ENCODE measurements at regions not wholly inside any gene's neighbourhood (a gene's known extent, or its start where the extent isn't known, plus 50 kb on each side); places are given as distances from the start of the nearest gene placed in this dataset.
"Not testable (repeated sequence)": the region's sequence is repeated elsewhere in the genome, so short reads cannot be mapped to it uniquely, and the experiment has no call there.

DNA sequence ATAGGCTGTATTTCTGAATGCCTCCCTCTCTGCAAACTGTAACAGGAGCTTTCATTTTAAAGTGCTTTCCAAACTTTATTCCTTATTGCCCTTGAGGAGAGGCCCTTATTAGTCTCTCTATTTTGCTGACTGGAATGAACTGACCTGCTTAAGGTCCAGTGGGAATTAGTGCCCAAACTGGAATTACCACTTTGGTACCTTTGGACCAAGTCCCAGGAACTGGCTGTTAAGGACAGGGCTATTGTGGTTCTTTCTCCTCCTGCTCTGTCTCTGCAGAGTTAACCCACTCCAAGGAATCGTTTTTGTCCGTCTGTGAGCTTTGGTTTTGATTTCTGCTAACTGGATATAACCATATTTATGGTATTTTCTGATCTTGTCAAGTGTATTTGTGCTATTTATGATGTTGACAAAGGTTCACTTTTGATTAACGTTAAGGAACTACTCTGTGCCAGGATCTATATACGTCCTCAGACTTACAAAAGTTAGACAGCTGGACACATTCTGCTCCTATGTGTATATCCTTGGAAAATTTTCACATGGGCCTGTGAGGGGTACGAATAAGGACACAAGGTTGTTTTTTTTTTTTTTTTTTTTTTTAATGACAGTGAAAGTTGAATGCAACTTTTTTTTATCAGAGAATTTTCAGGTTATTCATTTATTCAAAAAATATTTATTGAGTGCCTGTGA lies 189.1 kb upstream of the ANKRD55 start:
- DNase-seq (ENCODE audit: low read depth in 2 of 2), result no peak

DNA sequence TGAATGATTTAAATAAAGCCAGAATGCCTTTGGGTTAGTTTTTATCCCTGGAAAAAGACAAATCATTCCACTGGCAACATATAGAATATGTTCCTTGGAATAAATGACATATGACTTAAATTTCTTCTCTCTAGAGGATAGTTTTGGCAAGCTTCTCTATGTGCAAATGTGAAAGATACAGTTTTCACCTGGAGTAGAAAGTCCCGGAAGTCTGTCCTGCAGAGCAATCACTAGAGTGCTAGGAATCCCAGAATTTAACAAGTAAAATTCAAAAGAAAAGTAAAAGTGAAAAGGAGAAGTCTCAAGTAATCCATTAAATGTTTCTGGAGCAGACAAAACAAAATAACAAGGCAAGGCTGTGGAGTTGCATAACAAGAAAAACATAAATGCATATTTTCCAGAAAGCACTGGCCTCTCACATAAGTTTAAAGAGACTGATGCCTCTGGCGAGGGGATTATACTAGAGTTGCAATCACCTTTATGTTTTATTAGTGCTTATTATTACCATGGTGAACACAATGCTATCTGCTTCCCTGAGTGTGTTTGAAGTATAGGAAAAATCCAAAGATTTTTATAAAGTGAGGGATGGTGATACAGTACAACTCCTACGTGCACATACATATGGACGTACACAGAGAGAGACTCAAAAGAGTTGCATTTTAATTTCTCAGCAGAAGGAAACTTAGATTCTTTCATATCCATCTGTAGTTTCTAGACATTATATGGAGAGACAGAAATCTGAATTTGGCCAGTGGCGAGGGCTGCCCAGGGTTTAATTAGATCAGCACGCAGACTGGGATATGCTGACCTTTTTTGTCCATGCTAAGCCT lies 188.3 kb upstream of the ANKRD55 start:
- no peak for DNase-seq (ENCODE audit: low read depth in 2 of 2)

DNA sequence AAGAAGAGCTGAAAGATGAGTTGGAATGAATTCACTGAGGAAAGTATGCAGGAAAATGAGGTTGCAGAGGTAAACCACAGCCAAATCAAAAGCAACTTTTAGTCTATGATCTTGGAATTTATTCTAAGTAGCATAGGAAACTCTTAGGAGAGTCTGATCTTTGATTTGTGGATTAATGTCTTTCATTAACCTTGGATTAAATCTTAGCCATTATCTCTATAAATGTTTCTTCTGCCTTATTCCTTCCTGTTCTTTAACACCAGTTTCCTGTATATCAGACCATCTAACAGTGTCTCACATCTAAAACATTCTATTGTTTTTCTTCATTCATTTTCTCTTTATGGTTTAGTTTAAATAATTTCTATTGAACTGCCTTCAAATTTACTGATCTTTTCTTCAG lies 187.2 kb upstream of the ANKRD55 start:
- DNase-seq (ENCODE audit: low read depth in 2 of 2), result no peak

DNA sequence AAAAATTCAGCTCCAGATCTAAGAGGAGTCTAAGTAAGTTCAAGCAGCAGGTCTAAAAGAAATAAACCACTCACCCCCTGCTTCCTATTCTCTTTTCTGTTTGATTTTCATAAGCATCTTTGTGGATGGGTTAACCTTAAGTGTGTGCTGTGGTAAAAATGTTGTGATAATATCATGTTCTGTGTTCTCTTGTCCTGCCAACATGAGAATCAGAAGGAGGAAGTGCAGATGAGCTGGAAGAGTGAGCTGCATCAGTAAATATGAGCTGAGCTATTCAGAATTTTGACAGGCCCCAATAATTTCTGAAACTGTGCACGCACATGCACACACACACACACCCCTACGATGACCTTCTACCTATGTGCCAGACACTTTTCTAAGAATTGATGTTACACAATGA lies 186.5 kb upstream of the ANKRD55 start:
- no peak for DNase-seq (ENCODE audit: low read depth in 2 of 2)

GRCh38 chr5:56415356-56415765 lies 182.2 kb upstream of the ANKRD55 start:
- DNase-seq (ENCODE audit: low read depth in 2 of 2), result no peak

DNA sequence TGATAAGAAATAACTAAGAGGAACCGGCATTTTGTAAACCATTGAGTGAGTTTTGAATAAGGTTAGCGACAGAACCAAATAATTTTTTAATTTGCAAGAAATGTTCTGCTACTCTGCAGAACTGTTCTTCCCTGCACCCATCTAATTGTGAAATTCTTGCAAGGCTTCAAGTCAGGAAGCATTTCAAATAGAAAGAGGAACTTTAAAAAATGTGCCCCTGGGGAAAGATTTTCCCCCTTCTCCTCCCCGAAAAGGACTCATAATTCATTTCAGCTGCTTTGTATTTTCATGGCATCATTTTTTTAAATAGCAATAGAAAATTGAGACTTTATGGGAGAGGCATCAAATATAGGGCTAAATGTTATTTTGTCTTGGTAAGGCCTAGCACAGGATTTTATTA lies 180.9 kb upstream of the ANKRD55 start:
- DNase-seq (ENCODE audit: low read depth in 2 of 2), result no peak

- no peak for DNase-seq (ENCODE audit: low read depth in 2 of 2)
These were observed 180.4 kb upstream of the ANKRD55 start for GRCh38 chr5:56413546-56413945.

DNA sequence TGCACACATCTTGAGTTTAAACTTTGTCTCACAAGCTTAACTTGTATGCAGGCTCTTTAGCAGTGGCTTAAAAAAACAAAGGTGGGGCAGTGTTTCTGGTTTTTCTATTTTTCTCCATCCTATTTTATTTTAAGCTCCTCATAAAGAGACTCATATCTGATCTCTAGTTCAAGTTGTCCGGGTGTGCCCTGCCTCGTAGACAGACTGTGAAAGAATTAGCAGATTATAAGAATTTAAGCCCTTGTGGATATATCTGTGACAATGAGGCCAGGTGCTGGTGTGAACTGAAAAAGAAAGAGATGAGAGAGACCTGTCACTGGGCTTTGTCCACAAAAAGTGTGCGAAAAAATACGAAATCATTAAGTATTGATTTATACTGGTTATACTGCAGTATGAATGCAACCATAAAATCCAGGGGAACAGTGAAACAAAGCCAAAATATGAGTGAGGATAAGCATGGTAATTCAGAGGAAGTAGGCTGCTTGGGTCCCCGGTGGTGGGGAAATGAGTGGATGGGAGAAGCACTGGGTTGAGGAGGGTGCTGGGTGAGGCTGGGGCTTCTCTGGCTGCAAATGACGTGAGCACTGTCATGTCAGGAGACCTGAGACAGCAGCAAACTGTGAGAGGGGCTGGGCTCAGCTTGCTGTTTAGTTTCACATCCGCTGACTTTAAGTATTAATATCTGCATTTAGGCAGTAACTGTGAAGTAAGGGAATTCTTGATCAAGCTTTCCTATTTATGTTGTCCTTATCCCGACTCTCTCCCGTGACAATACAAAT lies 179.7 kb upstream of the ANKRD55 start:
- no peak for DNase-seq (ENCODE audit: low read depth in 2 of 2)

GRCh38 chr5:56410696-56411095 lies 177.6 kb upstream of the ANKRD55 start:
- no peak for DNase-seq (ENCODE audit: low read depth in 2 of 2)

GRCh38 chr5:56409331-56410190 lies 176.4 kb upstream of the ANKRD55 start:
- no peak for DNase-seq (ENCODE audit: low read depth in 2 of 2)

GRCh38 chr5:56406838-56407237 lies 173.7 kb upstream of the ANKRD55 start:
- no peak for DNase-seq (ENCODE audit: low read depth in 2 of 2)

DNA sequence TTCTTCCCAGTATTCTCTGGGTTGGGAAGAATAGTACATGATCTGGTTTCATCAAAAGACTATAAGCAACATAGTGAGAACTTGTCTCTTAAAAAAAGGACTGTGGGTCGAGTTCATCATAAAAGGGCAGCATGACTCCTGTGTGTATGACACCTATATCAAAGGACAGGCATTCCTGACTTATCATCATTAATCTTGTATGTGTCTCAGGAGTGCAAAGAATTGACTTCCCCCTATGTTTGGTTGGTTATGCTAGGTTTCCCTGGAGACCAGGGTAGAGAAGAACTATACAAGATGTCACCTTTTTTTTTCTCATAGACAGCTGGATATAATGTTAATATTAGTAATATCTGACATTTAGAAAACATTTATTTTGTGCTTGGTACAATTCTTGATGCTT lies 173.1 kb upstream of the ANKRD55 start:
- DNase-seq (ENCODE audit: low read depth in 2 of 2), result no peak

DNA sequence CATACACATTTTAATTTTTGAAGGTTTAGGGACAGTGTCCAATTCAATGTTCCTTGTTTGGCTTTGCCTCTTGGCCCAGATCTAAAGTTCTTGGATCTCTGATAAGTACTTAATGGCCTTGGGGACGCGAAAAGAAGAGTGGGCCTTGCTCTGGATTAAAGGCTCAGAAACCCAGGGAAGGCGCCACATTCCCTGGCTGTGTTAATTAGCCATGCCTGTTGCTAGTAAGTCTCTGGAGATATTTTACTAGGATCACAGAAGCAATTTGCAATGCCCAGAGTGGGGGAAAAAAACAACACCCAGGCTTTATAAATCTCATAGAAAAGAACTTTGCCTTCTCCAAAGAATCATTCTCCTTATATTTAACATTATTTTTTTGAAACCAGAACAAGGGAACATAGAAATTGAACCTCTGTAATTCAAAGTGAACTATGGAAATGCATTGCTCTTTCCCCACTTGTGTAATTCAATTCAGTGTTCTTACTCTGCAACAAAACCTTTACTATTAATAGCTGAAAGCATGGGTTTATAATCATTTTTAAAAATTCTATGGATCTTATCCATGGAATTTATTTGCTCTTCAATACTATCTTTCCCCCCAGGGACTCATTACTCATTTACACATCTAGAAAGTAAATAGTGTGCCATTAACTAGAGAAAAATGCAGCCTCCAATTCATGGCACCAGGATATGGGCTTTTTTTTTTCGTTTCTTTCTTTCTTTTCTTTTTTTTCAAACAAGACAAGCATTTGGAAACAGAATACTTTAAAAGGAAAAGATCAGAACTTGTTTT lies 172.2 kb upstream of the ANKRD55 start:
- DNase-seq (ENCODE audit: low read depth in 2 of 2), result no peak

DNA sequence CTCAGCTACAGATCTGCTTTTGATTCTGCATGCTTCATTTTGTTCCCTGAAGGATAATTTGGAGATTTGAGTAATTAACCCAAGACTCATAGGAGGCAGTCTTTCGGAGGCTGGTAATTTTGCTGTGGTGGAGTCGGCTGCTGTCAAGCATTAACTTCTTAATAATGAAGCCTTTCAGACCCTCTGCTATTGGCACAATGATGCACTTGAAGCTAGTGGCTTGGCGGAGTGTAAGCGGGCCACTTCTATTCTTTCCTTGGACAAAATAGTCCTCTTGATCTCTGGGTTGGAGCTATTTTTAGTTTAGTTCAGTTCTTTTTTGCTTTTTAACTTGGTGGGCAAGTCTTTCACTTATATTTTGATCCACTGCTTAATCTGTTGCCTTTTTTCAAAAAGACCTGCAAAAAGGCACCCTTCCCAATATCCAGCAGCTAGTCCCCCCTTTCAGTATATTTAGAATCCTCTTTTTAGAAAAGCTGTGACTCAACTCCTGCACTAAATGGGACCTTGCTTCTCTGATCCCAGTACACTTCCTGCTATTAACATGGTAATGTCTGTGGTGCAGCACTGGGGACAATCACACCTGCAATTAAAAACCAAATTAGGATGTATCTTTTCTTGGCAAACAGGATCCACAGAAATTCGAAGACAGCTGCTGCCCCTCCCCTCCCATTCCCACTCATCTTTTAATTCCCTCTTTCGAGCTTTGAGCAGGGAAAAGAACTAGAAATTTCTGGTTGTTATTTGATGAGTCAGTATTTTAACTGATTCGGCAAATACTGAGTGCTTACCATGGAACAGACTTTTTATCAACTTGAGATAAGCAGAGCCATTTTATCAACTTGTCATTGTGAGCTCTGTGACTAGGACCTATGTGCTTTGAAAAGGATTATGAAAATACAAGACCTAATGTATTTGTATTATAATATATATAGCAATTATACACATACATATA lies 169.4 kb upstream of the ANKRD55 start:
- DNase-seq (ENCODE audit: low read depth in 2 of 2), result no peak

DNA sequence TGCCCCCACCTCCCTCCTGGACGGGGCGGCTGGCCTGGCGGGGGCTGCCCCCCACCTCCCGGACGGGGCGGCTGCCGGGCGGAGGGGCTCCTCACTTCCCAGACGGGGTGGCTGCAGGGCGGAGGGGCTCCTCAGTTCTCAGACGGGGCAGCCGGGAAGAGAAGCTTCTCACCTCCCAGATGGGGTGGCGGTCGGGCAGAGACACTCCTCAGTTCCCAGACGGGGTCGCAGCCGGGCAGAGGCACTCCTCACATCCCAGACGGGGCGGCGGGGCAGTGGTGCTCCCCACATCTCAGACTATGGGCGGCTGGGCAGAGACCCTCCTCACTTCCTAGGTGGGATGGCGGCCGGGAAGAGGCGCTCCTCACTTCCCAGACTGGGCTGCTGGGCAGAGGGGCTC lies 164.7 kb upstream of the ANKRD55 start:
- not testable (repeated sequence) for DNase-seq (ENCODE audit: low read depth in 2 of 2)

GRCh38 chr5:56396634-56397033 lies 163.5 kb upstream of the ANKRD55 start:
- no peak for DNase-seq (ENCODE audit: low read depth in 2 of 2)

DNA sequence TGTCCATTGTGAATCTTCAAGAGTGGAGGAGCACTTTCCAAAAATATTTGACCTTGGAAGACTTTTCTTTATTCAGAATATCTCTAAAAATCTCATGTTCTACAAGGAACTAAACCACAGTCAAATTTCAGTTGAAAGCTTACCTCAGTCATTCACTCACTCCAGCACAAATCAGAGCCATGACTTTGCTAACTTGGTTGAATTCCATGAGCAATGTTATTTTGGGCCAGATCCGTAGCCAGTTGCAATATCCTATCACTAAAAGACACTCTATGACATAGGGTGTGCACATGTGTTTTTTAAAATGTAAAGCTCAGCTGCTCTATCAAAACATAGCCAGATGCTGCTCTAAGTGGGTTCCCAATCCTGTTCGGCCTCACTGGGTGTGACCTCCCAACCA lies 156.1 kb upstream of the ANKRD55 start:
- DNase-seq (ENCODE audit: low read depth in 2 of 2), result no peak

- DNase-seq (ENCODE audit: low read depth in 2 of 2), result no peak
These were observed 155.3 kb upstream of the ANKRD55 start for GRCh38 chr5:56388229-56388985.

DNA sequence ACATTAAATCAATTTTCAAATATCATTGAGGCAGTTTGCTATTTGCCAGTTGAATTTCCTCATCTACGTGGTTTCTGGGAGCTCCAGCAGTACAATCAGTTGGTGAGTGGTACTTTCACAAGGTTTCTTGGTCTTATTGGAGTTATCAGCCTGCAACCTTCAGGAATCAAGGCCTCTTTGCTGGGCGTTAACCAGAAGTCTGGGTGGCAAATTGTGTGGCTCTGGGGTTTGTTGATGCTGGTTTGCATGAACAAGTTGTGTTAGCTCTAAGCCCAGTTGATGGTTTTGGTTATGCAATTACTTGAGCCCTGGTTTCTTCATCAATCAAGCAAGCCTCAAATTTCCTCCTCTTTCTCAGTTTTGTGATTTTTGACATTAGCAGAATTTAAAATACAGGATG lies 152.9 kb upstream of the ANKRD55 start:
- DNase-seq (ENCODE audit: low read depth in 2 of 2), result no peak
